Osteoblast (primary cell): ENCODE measurements at regions not wholly inside any gene's neighbourhood (a gene's known extent, or its start where the extent isn't known, plus 50 kb on each side); places are given as distances from the start of the nearest gene placed in this dataset.
A peak's percentile ranks its signal among the peaks of the same experiment; 100 is the strongest.

Experiments
- DNase-seq: peaks from one replicate; pipeline ENCODE4 v3.0.0; 2011; ENCODE audit warnings: low spot score, mixed read lengths; ENCODE audit not compliant: insufficient read length; ENCODE audit errors: missing footprints
- H2AFZ ChIP-seq: 2 replicates; pipeline ENCODE4 v1.6.0; 2011; ENCODE audit warnings: mild to moderate bottlenecking, low read length
- H3K27ac ChIP-seq: 2 replicates; pipeline ENCODE4 v1.5.1; 2011; ENCODE audit warnings: mild to moderate bottlenecking, low read depth, low read length, moderate library complexity
- H3K27me3 ChIP-seq: 2 replicates; pipeline ENCODE4 v1.6.0; 2012; ENCODE audit warnings: mild to moderate bottlenecking, control low read depth, inconsistent platforms, low read length, moderate library complexity; ENCODE audit not compliant: insufficient read depth
- H3K36me3 ChIP-seq: 2 replicates; pipeline ENCODE4 v1.5.1; 2011; ENCODE audit warnings: mild to moderate bottlenecking, low read length, control low read depth, moderate library complexity; ENCODE audit not compliant: insufficient read depth
- H3K4me1 ChIP-seq: 2 replicates; pipeline ENCODE4 v1.5.1; 2011; ENCODE audit warnings: mild to moderate bottlenecking, low read length, control low read depth, moderate library complexity; ENCODE audit not compliant: insufficient read depth
- H3K4me2 ChIP-seq: 2 replicates; pipeline ENCODE4 v1.6.0; 2011; ENCODE audit warnings: mild to moderate bottlenecking, low read length; ENCODE audit not compliant: insufficient read depth
- H3K4me3 ChIP-seq: fragments of 200-600 bp; sonication (generic); 3 replicates; pipeline ENCODE4 v1.5.1; 2012; ENCODE audit warnings: mild to moderate bottlenecking, low read length, inconsistent platforms; ENCODE audit not compliant: insufficient read depth
- H3K79me2 ChIP-seq: 2 replicates; pipeline ENCODE4 v1.6.0; 2012; ENCODE audit warnings: mild to moderate bottlenecking, low read length, control low read depth, inconsistent platforms; ENCODE audit not compliant: insufficient read depth
- H3K9me3 ChIP-seq: 2 replicates; pipeline ENCODE4 v1.5.1; 2011; ENCODE audit warnings: low read depth, low read length, control low read depth
- H4K20me1 ChIP-seq: 2 replicates; pipeline ENCODE4 v1.6.0; 2012; ENCODE audit warnings: mild to moderate bottlenecking, low read length, control low read depth; ENCODE audit not compliant: insufficient read depth
- TF ChIP-seq, protein P1 (sequence below): IDR thresholded peaks from 2 replicates; pipeline ENCODE4 v1.5.1; 2011; ENCODE audit warnings: mild to moderate bottlenecking, low read depth, low read length, moderate library complexity; ENCODE audit errors: extremely low read depth

DNA sequence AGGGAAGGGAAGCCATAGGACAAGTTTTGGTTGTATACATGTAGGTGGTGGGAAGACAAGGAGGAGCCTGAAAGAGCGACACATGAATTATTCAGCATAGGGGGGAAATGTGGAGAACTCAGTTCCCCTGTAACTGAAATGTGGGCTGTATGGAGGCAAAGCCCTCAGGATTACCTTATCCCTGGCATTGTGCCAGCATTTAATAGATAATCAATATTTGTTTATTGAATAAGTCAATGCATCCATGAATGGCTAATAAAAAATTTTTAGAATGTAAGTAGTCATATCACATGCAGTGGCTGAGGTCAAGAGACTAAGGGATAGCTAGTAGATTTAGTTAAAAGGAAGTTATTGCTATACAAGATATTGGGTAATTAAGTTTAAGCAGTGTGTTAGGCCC, 232.4 kb downstream of the SNAPC1 start:
- DNase-seq, result no peak
- Histone ChIP-seq H3K27me3 (no peaks in the 10 kb centered on the region), H4K20me1 (no peaks in the 10 kb centered on the region), H3K4me3 (no peak overlapping the region), H2AFZ (no peak overlapping the region), H3K4me2 (no peak overlapping the region), H3K27ac (no peak overlapping the region), H3K36me3 (no peaks in the 10 kb centered on the region), H3K79me2 (no peaks in the 10 kb centered on the region), H3K9me3 (no peaks in the 10 kb centered on the region), H3K4me1 (no peaks in the 10 kb centered on the region)
- TF ChIP-seq, protein P1, sequence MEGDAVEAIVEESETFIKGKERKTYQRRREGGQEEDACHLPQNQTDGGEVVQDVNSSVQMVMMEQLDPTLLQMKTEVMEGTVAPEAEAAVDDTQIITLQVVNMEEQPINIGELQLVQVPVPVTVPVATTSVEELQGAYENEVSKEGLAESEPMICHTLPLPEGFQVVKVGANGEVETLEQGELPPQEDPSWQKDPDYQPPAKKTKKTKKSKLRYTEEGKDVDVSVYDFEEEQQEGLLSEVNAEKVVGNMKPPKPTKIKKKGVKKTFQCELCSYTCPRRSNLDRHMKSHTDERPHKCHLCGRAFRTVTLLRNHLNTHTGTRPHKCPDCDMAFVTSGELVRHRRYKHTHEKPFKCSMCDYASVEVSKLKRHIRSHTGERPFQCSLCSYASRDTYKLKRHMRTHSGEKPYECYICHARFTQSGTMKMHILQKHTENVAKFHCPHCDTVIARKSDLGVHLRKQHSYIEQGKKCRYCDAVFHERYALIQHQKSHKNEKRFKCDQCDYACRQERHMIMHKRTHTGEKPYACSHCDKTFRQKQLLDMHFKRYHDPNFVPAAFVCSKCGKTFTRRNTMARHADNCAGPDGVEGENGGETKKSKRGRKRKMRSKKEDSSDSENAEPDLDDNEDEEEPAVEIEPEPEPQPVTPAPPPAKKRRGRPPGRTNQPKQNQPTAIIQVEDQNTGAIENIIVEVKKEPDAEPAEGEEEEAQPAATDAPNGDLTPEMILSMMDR, result no peak

- H3K36me3 ChIP-seq, result no peaks in the 10 kb centered on the region
- no peaks in the 10 kb centered on the region for H3K9me3 ChIP-seq
- no peaks in the 10 kb centered on the region for H3K4me1 ChIP-seq
- no peak overlapping the region for H3K4me2 ChIP-seq
- no peaks in the 10 kb centered on the region for H4K20me1 ChIP-seq
- no peak for DNase-seq
- H3K79me2 ChIP-seq, result no peaks in the 10 kb centered on the region
- H3K27me3 ChIP-seq, result no peaks in the 10 kb centered on the region
- TF ChIP-seq, protein P1, result no peak
- H2AFZ ChIP-seq, result no peak overlapping the region
- H3K27ac ChIP-seq, result no peak overlapping the region
- H3K4me3 ChIP-seq, result no peak overlapping the region
Observed at GRCh38 chr14:61996753-61997152, 234.5 kb downstream of the SNAPC1 start.

- Histone ChIP-seq H3K4me2 (no peak overlapping the region), H4K20me1 (no peaks in the 10 kb centered on the region), H3K36me3 (no peaks in the 10 kb centered on the region), H3K27ac (no peak overlapping the region), H3K9me3 (no peaks in the 10 kb centered on the region), H2AFZ (no peak overlapping the region), H3K27me3 (no peaks in the 10 kb centered on the region), H3K4me1 (no peaks in the 10 kb centered on the region), H3K4me3 (no peak overlapping the region), H3K79me2 (no peaks in the 10 kb centered on the region)
- no peak for DNase-seq
- TF ChIP-seq, protein P1, result no peak
Observed at GRCh38 chr14:61997161-61997560, 234.9 kb downstream of the SNAPC1 start.

GRCh38 chr14:62001963-62002362, 239.7 kb downstream of the SNAPC1 start:
- Histone ChIP-seq H3K36me3 (no peaks in the 10 kb centered on the region), H3K79me2 (no peaks in the 10 kb centered on the region), H3K27ac (no peak overlapping the region), H3K4me2 (no peak overlapping the region), H3K4me3 (no peak overlapping the region), H3K4me1 (no peaks in the 10 kb centered on the region), H3K9me3 (no peaks in the 10 kb centered on the region), H4K20me1 (no peaks in the 10 kb centered on the region), H3K27me3 (no peaks in the 10 kb centered on the region), H2AFZ (no peak overlapping the region)
- TF ChIP-seq, protein P1, result no peak
- peak; percentile 49 for DNase-seq
